DND-41 (cell line): ENCODE measurements at regions not wholly inside any gene's neighbourhood (a gene's known extent, or its start where the extent isn't known, plus 50 kb on each side); places are given as distances from the start of the nearest gene placed in this dataset.

Experiments used
- ATAC-seq: fragments of 200-7000 bp; cut with Tn5 transposase; 3 replicates; pipeline ENCODE4 v1.9.1; 2021; ENCODE audit warnings: low read depth; ENCODE audit not compliant: insufficient read depth
- DNase-seq: peaks from one replicate; pipeline ENCODE4 v3.0.0-alpha.2; 2020
- H2AFZ ChIP-seq: 2 replicates; pipeline ENCODE4 v1.6.0; 2012; ENCODE audit warnings: low read depth, low read length
- H3K27ac ChIP-seq: 2 replicates; pipeline ENCODE4 v1.5.1; 2012; ENCODE audit warnings: low read length, inconsistent platforms
- H3K27me3 ChIP-seq: fragments of 200-600 bp; sonication (generic); 2 replicates; pipeline ENCODE4 v1.6.0; 2012; ENCODE audit warnings: low read length, mild to moderate bottlenecking, inconsistent platforms; ENCODE audit not compliant: insufficient read depth, poor library complexity
- H3K36me3 ChIP-seq: 2 replicates; pipeline ENCODE4 v1.5.1; 2012; ENCODE audit warnings: low read length, inconsistent platforms; ENCODE audit not compliant: insufficient read depth
- H3K4me1 ChIP-seq: 2 replicates; pipeline ENCODE4 v1.5.1; 2012; ENCODE audit warnings: mild to moderate bottlenecking, low read length; ENCODE audit not compliant: insufficient read depth
- H3K4me2 ChIP-seq: 2 replicates; pipeline ENCODE4 v1.6.0; 2012; ENCODE audit warnings: mild to moderate bottlenecking, moderate library complexity, low read length, inconsistent platforms; ENCODE audit not compliant: insufficient read depth
- H3K4me3 ChIP-seq, 2 experiments: fragments of 200-600 bp in 1 of 2; shearing (Covaris generic) in 1 of 2; 2 replicates each; pipeline ENCODE4 v1.5.1; 2012 to 2016; ENCODE audit warnings: inconsistent platforms in 2 of 2, low read length in 2 of 2, mild to moderate bottlenecking in 2 of 2, low read depth in 1 of 2, moderate library complexity in 1 of 2
- H3K79me2 ChIP-seq: 2 replicates; pipeline ENCODE4 v1.6.0; 2012; ENCODE audit warnings: low read length, inconsistent platforms; ENCODE audit not compliant: insufficient read depth
- H3K9ac ChIP-seq: 2 replicates; pipeline ENCODE4 v1.6.0; 2012; ENCODE audit warnings: low read depth, mild to moderate bottlenecking, inconsistent platforms, low read length, moderate library complexity
- H3K9me3 ChIP-seq: 2 replicates; pipeline ENCODE4 v1.5.1; 2012; ENCODE audit warnings: low read length, moderate library complexity, mild to moderate bottlenecking, inconsistent platforms; ENCODE audit not compliant: insufficient read depth, severe bottlenecking
- H4K20me1 ChIP-seq: 2 replicates; pipeline ENCODE4 v1.6.0; 2012; ENCODE audit warnings: low read length; ENCODE audit not compliant: insufficient read depth
- CTCF ChIP-seq: IDR thresholded peaks from 2 replicates; pipeline ENCODE4 v1.5.1; 2012; ENCODE audit warnings: borderline replicate concordance, low read length, moderate library complexity, mild to moderate bottlenecking; ENCODE audit not compliant: poor library complexity, severe bottlenecking; ENCODE audit errors: extremely low read depth
- EZH2 ChIP-seq: IDR thresholded peaks from 3 replicates; pipeline ENCODE4 v1.6.1; 2012; ENCODE audit warnings: borderline replicate concordance, low read depth, mild to moderate bottlenecking, moderate library complexity, low read length, inconsistent platforms; ENCODE audit not compliant: severe bottlenecking

GRCh38 chr13:44211286-44211685 is 162.3 kb upstream of the SERP2 start:
- ATAC-seq (no peak), DNase-seq (no peak)
- H3K27me3 ChIP-seq: no peaks in the 10 kb centered on the region
- no peak overlapping the region for H3K27ac ChIP-seq
- H3K79me2 ChIP-seq: no peaks in the 10 kb centered on the region
- no peak overlapping the region for H2AFZ ChIP-seq
- H3K4me2 ChIP-seq: no peak overlapping the region
- no peak overlapping the region for H3K4me3 ChIP-seq
- no peak for TF ChIP-seq EZH2
- TF ChIP-seq CTCF: no peak
- H3K4me1 ChIP-seq: no peaks in the 10 kb centered on the region
- H3K9ac ChIP-seq: no peak overlapping the region
- no peaks in the 10 kb centered on the region for H4K20me1 ChIP-seq
- H3K36me3 ChIP-seq: no peaks in the 10 kb centered on the region
- no peaks in the 10 kb centered on the region for H3K9me3 ChIP-seq

GRCh38 chr13:44211704-44212346 is 161.8 kb upstream of the SERP2 start:
- TF ChIP-seq EZH2 (no peak), CTCF (no peak)
- no peaks in the 10 kb centered on the region for H3K36me3 ChIP-seq
- no peaks in the 10 kb centered on the region for H3K9me3 ChIP-seq
- DNase-seq: no peak
- no peaks in the 10 kb centered on the region for H3K4me1 ChIP-seq
- ATAC-seq: no peak
- H3K27ac ChIP-seq: no peak overlapping the region
- no peaks in the 10 kb centered on the region for H3K79me2 ChIP-seq
- H3K4me2 ChIP-seq: no peak overlapping the region
- no peak overlapping the region for H3K4me3 ChIP-seq
- H3K9ac ChIP-seq: no peak overlapping the region
- no peak overlapping the region for H2AFZ ChIP-seq
- no peaks in the 10 kb centered on the region for H3K27me3 ChIP-seq
- H4K20me1 ChIP-seq: no peaks in the 10 kb centered on the region

GRCh38 chr13:44212633-44213396 is 160.8 kb upstream of the SERP2 start:
- H3K4me2 ChIP-seq: no peak overlapping the region
- H3K4me3 ChIP-seq: no peak overlapping the region
- H3K27ac ChIP-seq: no peak overlapping the region
- ATAC-seq (no peak), DNase-seq (no peak)
- H3K36me3 ChIP-seq: no peaks in the 10 kb centered on the region
- no peak overlapping the region for H2AFZ ChIP-seq
- TF ChIP-seq EZH2 (no peak), CTCF (no peak)
- no peaks in the 10 kb centered on the region for H3K27me3 ChIP-seq
- no peak overlapping the region for H3K9ac ChIP-seq
- H3K4me1 ChIP-seq: no peaks in the 10 kb centered on the region
- no peaks in the 10 kb centered on the region for H4K20me1 ChIP-seq
- no peaks in the 10 kb centered on the region for H3K9me3 ChIP-seq
- no peaks in the 10 kb centered on the region for H3K79me2 ChIP-seq
